ENCODE measurements at regions not wholly inside any gene's neighbourhood (a gene's known extent, or its start where the extent isn't known, plus 50 kb on each side); places are given as distances from the start of the nearest gene placed in this dataset.

DNA sequence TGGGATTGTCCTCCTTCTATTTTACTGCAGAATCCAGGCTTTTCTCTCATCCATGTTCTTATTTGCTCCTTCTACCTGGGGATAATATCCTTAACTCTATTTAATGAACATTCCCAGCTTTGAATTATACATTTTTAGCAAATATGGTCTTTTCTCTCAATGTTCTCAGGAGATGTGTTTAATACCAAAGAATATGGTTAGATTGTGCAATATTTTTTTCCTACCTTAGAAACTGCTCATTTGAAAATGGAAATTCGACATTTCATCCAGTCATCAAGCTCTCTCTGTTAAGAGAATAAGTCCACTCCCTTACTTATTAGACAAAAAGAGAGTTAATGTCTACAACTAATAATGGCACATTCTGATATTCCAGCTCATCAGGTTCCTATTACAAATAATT lies 160.4 kb upstream of the GULP1 start:
- Histone ChIP-seq H3K36me3 (no peaks in the 10 kb centered on the region), H3K9me3 (no peaks in the 10 kb centered on the region), H3K4me3 (no peak overlapping the region), H3K27ac (no peak overlapping the region), H3K4me1 (peaks cover 9 to 10% of the 10 kb centered on the region in 2 donors), H3K27me3 (no peaks in the 10 kb centered on the region)
- in situ Hi-C loops (cut with MboI; ENCODE audit: low sequenced_read_pairs in 4 of 4) (no loop called here), intact Hi-C loops (cut with DNase I; ENCODE audit: low total_unique reads) (no loop called here)
- no peak for TF ChIP-seq CTCF (IDR thresholded peaks at IDR 0.05 in 4 of 5, conservative IDR thresholded peaks at IDR 0.05 in 1 of 5)
- TF ChIP-seq POLR2A (IDR thresholded peaks at IDR 0.05) = no peak
- ATAC-seq (no peak), DNase-seq (no peak)

DNA sequence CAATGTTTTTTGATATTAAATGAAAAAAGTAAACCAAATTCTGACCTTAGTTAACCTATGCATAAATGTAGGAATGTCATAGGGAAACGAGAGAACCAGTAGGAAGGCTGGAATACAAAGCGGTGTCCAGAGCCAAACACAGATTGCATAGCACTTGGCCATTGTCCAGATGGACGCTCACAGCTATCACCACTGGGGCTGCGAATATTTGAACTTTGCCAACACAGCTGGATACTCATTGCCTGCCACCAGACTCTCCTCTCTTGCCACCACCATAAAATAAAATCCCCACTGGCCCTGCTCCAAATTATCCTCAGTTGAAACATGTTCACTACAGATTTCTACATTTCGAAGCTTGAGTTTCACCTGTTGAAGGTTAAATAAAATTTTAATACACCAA lies 159.3 kb upstream of the GULP1 start:
- in situ Hi-C loops (cut with MboI; ENCODE audit: low sequenced_read_pairs in 4 of 4) (no loop called here), intact Hi-C loops (cut with DNase I; ENCODE audit: low total_unique reads) (no loop called here)
- no peaks in the 10 kb centered on the region for H3K9me3 ChIP-seq
- H3K4me3 ChIP-seq = no peak overlapping the region
- DNase-seq = peak; percentile 13 to 22
- H3K27ac ChIP-seq = no peak overlapping the region
- H3K4me1 ChIP-seq = peaks cover 9 to 10% of the 10 kb centered on the region in 2 donors
- peak in 1 of 2 donors; percentile 45 for ATAC-seq
- no peaks in the 10 kb centered on the region for H3K27me3 ChIP-seq
- no peaks in the 10 kb centered on the region for H3K36me3 ChIP-seq
- no peak for TF ChIP-seq CTCF (IDR thresholded peaks at IDR 0.05 in 4 of 5, conservative IDR thresholded peaks at IDR 0.05 in 1 of 5)
- no peak for TF ChIP-seq POLR2A (IDR thresholded peaks at IDR 0.05)

DNA sequence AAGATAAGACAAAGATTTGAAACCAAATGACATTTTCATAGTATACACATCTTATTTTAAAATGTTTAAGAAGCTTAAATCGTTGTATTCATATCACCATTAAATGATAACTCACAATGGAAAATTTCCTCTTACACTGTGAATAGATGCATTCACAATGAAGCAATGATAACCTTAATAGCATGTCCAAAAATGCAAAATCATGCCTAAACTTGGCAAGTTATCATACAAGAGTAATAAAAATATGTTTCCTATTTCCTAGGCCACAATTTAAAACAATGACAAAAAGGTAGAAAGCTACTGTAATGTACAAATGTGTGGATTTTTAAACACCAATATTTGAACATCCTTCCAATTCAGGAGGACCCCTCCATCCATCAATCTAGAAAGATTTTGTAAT lies 157.4 kb upstream of the GULP1 start:
- peaks cover 9 to 10% of the 10 kb centered on the region in 2 donors for H3K4me1 ChIP-seq
- in situ Hi-C loops (cut with MboI; ENCODE audit: low sequenced_read_pairs in 4 of 4) = no loop called here
- TF ChIP-seq CTCF (IDR thresholded peaks at IDR 0.05 in 4 of 5, conservative IDR thresholded peaks at IDR 0.05 in 1 of 5) (no peak), POLR2A (IDR thresholded peaks at IDR 0.05) (no peak)

GRCh38 chr2:188138313-188138712 lies 153.4 kb upstream of the GULP1 start:
- no peak for DNase-seq
- TF ChIP-seq POLR2A (IDR thresholded peaks at IDR 0.05) (no peak), CTCF (IDR thresholded peaks at IDR 0.05 in 4 of 5, conservative IDR thresholded peaks at IDR 0.05 in 1 of 5) (no peak)
- Histone ChIP-seq H3K4me3 (no peak overlapping the region), H3K27ac (no peak overlapping the region), H3K9me3 (no peaks in the 10 kb centered on the region), H3K4me1 (no peaks in the 10 kb centered on the region), H3K36me3 (no peaks in the 10 kb centered on the region), H3K27me3 (no peaks in the 10 kb centered on the region)
- ATAC-seq = no peak
- in situ Hi-C loops (cut with MboI; ENCODE audit: low sequenced_read_pairs in 4 of 4) = no loop called here
- intact Hi-C loops (cut with DNase I; ENCODE audit: low total_unique reads) = no loop called here

More for the DNA sequence above, 157.4 kb upstream of the GULP1 start:
- intact Hi-C loops (cut with DNase I; ENCODE audit: low total_unique reads) = no loop called here
- ATAC-seq (no peak), DNase-seq (no peak)
- Histone ChIP-seq H3K27me3 (no peaks in the 10 kb centered on the region), H3K27ac (no peak overlapping the region), H3K36me3 (no peaks in the 10 kb centered on the region), H3K9me3 (no peaks in the 10 kb centered on the region), H3K4me3 (no peak overlapping the region)

DNA sequence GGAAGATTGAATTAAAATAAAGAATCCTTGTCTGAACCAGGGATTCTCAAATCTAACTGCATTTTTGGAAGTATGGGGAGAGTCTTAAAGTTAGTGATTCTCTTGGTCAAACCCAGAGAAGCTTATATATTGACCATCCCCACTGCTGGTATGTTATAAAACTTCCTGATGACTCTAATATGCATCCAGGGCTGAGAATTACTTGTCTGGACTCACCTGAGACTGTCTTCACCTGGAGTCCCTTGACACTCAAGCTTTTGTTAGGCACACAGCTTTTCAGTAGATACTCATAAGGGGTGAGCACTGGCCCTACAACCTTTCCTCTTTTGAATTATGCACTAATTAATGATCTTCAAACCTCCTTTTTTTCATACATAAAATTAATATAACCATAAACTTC lies 149.6 kb upstream of the GULP1 start:
- no peak for ATAC-seq
- intact Hi-C loops (cut with DNase I; ENCODE audit: low total_unique reads) (no loop called here), in situ Hi-C loops (cut with MboI; ENCODE audit: low sequenced_read_pairs in 4 of 4) (no loop called here)
- Histone ChIP-seq H3K27me3 (no peaks in the 10 kb centered on the region), H3K36me3 (no peaks in the 10 kb centered on the region), H3K9me3 (no peaks in the 10 kb centered on the region), H3K4me1 (no peaks in the 10 kb centered on the region), H3K27ac (no peak overlapping the region), H3K4me3 (no peak overlapping the region)
- TF ChIP-seq POLR2A (IDR thresholded peaks at IDR 0.05) = no peak
- TF ChIP-seq CTCF (IDR thresholded peaks at IDR 0.05 in 4 of 5, conservative IDR thresholded peaks at IDR 0.05 in 1 of 5) = no peak
- no peak for DNase-seq

Measured in gastrocnemius medialis (tissue), 4 donors.